HG02840 (cell line): ENCODE measurements at regions not wholly inside any gene's neighbourhood (a gene's known extent, or its start where the extent isn't known, plus 50 kb on each side); places are given as distances from the start of the nearest gene placed in this dataset.

Experiments used
- ATAC-seq: cut with Tn5 transposase; IDR thresholded peaks from one replicate; pipeline ENCODE4 v1.9.1; 2021; ENCODE audit warnings: mild to moderate bottlenecking, moderate library complexity, moderate number of reproducible peaks; ENCODE audit not compliant: unreplicated experiment, low FRiP score

GRCh38 chr5:120738568-120738967 is 274.5 kb downstream of the PRR16 start:
- ATAC-seq = no peak

DNA sequence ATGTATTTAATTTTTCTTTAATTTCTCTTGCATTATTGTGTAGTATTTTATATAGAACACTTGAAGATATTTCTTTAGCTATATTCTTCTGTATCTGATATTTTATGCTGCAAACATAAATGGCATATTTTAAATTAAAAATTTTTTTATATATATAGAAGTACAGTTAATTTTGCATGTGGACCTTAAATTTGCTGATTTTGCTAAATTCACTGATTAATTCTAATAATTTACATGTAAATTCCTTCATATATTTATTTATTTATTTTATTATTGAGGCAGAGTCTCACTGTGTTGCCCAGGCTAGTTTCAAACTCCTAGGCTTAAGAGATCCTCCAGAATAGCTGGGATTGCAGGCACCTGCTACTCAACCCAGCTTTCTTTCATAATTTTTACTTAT is 276.9 kb downstream of the PRR16 start:
- ATAC-seq = no peak

DNA sequence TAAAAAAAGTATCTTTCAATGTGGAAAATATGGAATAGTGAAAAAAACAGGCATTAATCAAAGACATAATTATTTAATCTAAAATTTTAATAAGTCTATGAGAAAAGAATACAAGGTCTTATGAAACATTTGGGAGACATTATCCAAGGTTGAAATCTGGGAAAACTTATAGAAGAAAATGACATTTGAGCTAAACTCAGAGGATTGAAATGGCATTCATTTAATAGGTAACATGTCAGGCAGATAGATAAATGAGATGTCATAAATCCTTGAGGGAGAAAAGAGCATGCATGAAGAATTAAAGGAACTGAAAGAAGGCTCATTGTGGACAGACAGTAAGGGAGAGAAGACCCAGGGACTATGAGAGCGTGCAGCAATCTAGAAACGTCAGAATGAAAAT is 284.4 kb downstream of the PRR16 start:
- no peak for ATAC-seq

- no peak for ATAC-seq
Measured at GRCh38 chr5:120749737-120750136, 285.6 kb downstream of the PRR16 start.

- ATAC-seq = no peak
Measured at GRCh38 chr5:120759587-120759986, 295.5 kb downstream of the PRR16 start.

DNA sequence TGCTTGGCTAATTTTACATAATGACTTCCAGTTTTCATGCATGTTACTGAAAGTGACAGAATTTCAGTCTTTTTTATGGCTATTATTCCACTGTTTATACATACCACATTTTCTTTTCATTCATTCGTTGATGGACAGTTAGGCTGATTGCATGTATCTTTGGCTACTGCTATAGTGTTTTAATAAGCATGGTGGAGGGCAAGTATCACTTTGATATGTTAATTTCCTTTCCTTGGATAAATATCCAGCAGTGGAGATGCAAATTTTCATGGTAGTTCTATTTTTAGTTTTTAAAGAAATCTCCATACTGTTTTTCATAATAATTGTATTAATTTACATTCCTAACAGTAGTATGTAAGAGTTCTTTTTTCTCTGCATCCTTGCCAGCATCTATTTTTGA is 297.9 kb downstream of the PRR16 start:
- no peak for ATAC-seq

DNA sequence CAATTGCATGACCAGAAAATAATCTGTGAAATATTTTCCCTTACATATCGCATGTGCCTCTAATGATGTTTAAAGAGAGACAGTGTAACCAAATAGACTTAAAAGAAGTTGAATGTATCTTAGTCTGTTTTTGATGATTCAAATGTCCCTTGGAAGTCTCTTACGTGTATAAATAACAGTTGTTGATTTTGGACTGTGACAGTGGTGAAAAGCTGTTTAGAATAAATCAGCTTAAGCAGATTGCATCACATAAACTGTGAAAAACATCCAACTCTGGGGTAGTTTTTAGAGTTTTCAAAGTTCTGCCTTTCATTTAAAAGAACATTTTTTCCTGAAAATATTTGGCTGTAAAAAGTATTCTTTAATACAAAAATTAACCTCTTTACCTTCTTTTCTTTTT is 301.1 kb downstream of the PRR16 start:
- ATAC-seq = no peak

- no peak for ATAC-seq
Measured at GRCh38 chr5:120767178-120767820, 303.2 kb downstream of the PRR16 start.

DNA sequence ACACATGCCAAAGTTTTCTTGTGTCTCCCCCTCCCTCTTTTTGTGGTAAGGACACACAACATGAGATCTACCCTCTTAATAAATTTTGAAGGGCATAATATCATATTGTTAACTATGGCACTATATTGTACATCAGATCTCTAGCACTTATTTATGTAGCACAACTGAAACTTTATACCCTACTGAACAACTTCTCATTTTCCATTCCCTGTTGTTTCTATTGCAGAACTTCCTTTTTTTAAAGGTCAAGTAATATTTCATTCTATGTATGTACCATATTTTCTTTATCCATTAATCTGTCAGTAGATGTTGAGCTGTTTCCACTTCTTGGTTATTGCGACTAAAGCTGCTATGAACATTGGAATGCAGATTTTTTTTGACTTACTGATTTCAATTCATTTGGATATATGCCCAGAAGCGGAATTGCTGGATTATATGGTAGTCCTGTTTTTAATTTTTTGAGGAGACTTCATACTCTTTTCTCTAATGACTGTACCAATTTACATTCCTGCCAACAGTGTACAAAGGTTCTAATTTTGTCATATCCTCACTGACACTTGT is 305.3 kb downstream of the PRR16 start:
- ATAC-seq = no peak

- no peak for ATAC-seq
Measured at GRCh38 chr5:120771202-120771601, 307.1 kb downstream of the PRR16 start.

DNA sequence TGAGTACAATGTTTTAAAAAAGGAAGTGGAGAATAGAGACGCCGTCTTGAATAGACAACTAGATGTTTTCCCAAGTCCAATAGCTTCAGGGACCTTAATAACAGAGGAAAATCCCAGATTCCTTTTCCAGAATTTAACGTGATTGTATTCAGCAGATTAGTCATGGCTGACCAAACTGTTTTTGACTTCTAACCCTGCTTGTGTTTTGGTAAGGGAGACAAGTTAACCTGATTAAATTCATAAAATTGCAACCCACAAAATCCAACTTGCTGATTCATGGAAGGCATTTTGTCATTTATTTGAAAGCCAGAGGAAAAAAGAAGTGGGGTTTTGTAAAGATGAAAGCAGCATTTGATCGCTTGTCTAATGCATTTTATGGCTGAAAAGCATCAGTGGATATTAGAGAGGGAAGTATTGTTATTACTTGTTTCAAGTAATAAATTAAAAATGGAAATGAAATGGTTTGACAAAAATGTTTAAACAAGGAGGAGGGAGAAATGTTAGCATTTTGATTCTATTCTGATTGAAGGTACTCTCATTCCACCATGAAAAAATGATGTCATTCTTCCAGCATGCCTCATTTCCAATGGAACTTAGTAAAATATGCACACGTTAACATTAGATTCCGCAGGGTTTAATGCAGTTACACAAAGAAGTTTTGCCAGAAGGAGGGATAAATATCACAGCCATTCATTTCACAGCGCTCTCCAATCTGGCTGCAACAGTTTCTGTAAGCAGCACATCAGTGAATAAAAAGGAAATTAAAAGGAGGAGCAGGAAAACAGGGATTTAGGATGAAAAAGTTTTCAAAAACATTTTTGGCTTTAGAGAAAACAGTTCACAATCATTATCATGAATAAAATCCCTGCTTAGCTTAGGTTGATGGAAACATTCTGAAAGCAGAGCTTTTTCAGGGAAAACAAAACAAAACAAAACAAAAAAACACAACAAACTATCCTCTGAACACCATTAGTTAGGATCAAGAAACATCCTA is 314.7 kb downstream of the PRR16 start:
- no peak for ATAC-seq

- no peak for ATAC-seq
Measured at GRCh38 chr5:120779674-120780073, 315.6 kb downstream of the PRR16 start.

GRCh38 chr5:120788481-120788880 is 324.4 kb downstream of the PRR16 start:
- ATAC-seq = no peak

DNA sequence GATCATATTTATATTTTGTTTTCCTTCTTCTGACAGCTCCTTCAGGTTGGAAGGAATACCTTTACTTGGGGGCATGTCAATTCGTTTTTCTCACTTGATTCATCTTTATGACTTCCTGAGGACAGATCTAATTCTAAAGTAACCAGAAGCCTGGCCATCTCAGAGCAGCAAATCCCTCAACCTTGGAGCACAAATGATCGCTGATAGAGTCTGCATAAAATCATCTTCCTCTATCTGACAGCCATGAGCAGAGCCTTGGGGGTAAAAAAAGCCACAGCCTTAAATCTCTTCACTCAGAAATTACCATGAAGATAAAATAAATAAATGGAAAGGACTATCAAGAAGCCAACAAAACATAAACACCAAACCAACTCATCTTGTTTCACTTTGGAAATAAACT is 325.8 kb downstream of the PRR16 start:
- ATAC-seq = no peak

DNA sequence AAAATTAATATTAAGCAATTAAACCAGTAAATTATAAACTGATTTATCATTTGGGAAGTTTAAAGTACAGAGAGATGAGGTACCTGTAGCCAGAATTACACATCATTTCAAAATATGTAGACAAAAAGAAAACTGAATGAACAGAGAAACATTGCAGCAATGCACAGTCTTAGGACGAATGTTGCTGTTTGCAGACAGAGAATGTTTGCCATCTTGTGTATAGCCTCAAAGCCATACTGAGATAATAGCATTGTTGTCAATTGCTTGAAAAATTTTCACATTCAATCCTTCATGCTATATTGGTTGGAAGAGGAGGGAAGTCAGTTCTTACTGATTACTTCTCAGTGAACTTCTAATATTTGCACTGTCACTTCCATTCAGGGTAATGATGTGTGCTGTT is 326.2 kb downstream of the PRR16 start:
- no peak for ATAC-seq

DNA sequence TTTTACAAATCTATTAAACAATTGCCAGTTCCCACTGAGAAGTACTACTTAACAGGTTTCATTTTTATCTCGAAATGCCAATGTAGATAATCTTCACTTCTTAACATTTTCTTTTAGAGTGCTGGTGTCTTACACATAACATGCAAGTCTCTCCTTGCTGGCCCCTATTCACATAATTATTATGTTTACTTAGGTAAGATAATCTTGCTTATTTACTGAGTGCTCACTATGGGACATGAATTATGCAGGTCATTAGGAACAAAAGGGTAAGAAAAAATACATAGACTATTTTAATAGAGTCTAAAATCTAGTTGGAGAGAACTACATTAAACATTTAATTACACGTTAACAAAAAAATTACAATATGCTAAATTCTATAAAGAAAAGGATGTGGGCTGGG is 328.4 kb downstream of the PRR16 start:
- ATAC-seq = no peak

- no peak for ATAC-seq
Measured at GRCh38 chr5:120794121-120794520, 330.0 kb downstream of the PRR16 start.

DNA sequence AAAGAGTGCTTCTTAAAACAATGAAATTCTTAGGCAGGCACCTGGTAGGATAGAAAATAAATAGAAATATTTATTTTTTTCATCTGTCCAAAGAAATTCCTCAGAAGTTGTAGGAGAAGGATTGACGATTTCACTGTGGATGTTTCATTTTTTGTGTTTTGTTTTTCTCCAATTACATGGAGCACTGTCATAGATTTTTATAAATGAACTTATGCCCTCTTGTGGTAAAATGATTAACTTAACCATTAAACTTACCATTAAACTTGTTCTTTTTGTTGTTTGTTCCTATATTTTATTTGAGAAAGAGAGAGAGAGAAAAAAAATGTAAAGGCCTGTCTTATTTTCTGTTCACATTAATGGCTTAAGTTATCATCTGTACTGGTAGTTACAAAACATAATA is 339.2 kb downstream of the PRR16 start:
- no peak for ATAC-seq

- no peak for ATAC-seq
Measured at GRCh38 chr5:120805131-120805530, 341.0 kb downstream of the PRR16 start.

- ATAC-seq = no peak
Measured at GRCh38 chr5:120806202-120806601, 342.1 kb downstream of the PRR16 start.

DNA sequence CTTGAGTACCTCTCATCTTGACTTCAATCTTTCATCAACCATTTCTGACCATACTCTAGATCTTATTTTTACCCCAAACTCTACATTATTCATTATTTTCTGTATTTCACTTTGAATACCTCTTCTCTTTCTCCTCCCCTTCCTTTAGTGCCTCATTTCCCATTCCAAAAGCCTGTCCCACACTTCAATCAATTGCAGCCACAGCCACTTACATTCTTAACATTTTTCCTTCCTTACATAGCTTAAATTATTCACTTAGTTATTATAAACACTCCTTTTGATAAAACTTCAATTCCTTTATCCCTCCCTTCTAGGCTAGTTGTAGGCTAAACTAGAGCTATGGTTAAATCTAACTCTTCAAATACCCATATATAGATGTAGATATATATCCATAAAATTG is 344.0 kb downstream of the PRR16 start:
- ATAC-seq = no peak

- ATAC-seq = no peak
Measured at GRCh38 chr5:120808606-120809005, 344.5 kb downstream of the PRR16 start.
